ENCODE measurements at regions not wholly inside any gene's neighbourhood (a gene's known extent, or its start where the extent isn't known, plus 50 kb on each side); places are given as distances from the start of the nearest gene placed in this dataset.

GRCh38 chr2:58545300-58546280 lies 304.5 kb upstream of the FANCL start:
- H3K27me3 Mint-ChIP-seq = peaks cover 5% of the 10 kb centered on the region
- no peaks in the 10 kb centered on the region for H3K9me3 Mint-ChIP-seq

GRCh38 chr2:58543442-58543841 lies 302.3 kb upstream of the FANCL start:
- H3K4me1 Mint-ChIP-seq = no peaks in the 10 kb centered on the region
- no peaks in the 10 kb centered on the region for H3K9me3 Mint-ChIP-seq
- H3K27me3 Mint-ChIP-seq = peaks cover 2% of the 10 kb centered on the region
- H3K36me3 Mint-ChIP-seq (ENCODE audit: low read depth) = no peaks in the 10 kb centered on the region
- ATAC-seq (no peak), DNase-seq (no peak)
- no peak overlapping the region for H3K4me3 Mint-ChIP-seq
- no peak overlapping the region for H3K27ac Mint-ChIP-seq

More at GRCh38 chr2:58545300-58546280, 304.5 kb upstream of the FANCL start:
- H3K36me3 Mint-ChIP-seq (ENCODE audit: low read depth) = no peaks in the 10 kb centered on the region
- DNase-seq = no peak
- H3K27ac Mint-ChIP-seq = no peak overlapping the region
- ATAC-seq = no peak
- no peak overlapping the region for H3K4me3 Mint-ChIP-seq
- no peaks in the 10 kb centered on the region for H3K4me1 Mint-ChIP-seq

- Mint-ChIP-seq H3K36me3 (ENCODE audit: low read depth) (no peaks in the 10 kb centered on the region), H3K4me3 (no peak overlapping the region), H3K27me3 (no peaks in the 10 kb centered on the region), H3K4me1 (no peaks in the 10 kb centered on the region), H3K27ac (no peak overlapping the region), H3K9me3 (no peaks in the 10 kb centered on the region)
- DNase-seq (no peak), ATAC-seq (no peak)
Measured at GRCh38 chr2:58541511-58541910, 300.4 kb upstream of the FANCL start.

- Mint-ChIP-seq H3K36me3 (ENCODE audit: low read depth) (no peaks in the 10 kb centered on the region), H3K4me3 (no peak overlapping the region), H3K9me3 (no peaks in the 10 kb centered on the region), H3K4me1 (no peaks in the 10 kb centered on the region), H3K27ac (no peak overlapping the region), H3K27me3 (no peaks in the 10 kb centered on the region)
- ATAC-seq (no peak), DNase-seq (no peak)
Measured at GRCh38 chr2:58540681-58541080, 299.6 kb upstream of the FANCL start.

GRCh38 chr2:58539973-58540372 lies 298.8 kb upstream of the FANCL start:
- H3K4me3 Mint-ChIP-seq = no peak overlapping the region

GRCh38 chr2:58535990-58536389 lies 294.9 kb upstream of the FANCL start:
- no peak for ATAC-seq
- H3K27me3 Mint-ChIP-seq = peaks cover 4% of the 10 kb centered on the region
- no peak for DNase-seq
- H3K27ac Mint-ChIP-seq = no peak overlapping the region
- no peaks in the 10 kb centered on the region for H3K36me3 Mint-ChIP-seq (ENCODE audit: low read depth)
- H3K4me3 Mint-ChIP-seq = no peak overlapping the region
- no peaks in the 10 kb centered on the region for H3K4me1 Mint-ChIP-seq
- H3K9me3 Mint-ChIP-seq = no peaks in the 10 kb centered on the region

More at GRCh38 chr2:58539973-58540372, 298.8 kb upstream of the FANCL start:
- H3K9me3 Mint-ChIP-seq = no peaks in the 10 kb centered on the region
- no peaks in the 10 kb centered on the region for H3K4me1 Mint-ChIP-seq
- ATAC-seq = no peak
- H3K27me3 Mint-ChIP-seq = no peaks in the 10 kb centered on the region
- DNase-seq = no peak
- H3K36me3 Mint-ChIP-seq (ENCODE audit: low read depth) = no peaks in the 10 kb centered on the region
- H3K27ac Mint-ChIP-seq = no peak overlapping the region

- ATAC-seq = no peak
Measured at GRCh38 chr2:58535182-58535581, 294.1 kb upstream of the FANCL start.

GRCh38 chr2:58533376-58533775 lies 292.3 kb upstream of the FANCL start:
- peaks cover 4% of the 10 kb centered on the region for H3K27me3 Mint-ChIP-seq
- no peaks in the 10 kb centered on the region for H3K36me3 Mint-ChIP-seq (ENCODE audit: low read depth)
- H3K4me3 Mint-ChIP-seq = no peak overlapping the region
- no peaks in the 10 kb centered on the region for H3K4me1 Mint-ChIP-seq
- no peak overlapping the region for H3K27ac Mint-ChIP-seq
- no peak for DNase-seq
- ATAC-seq = no peak
- H3K9me3 Mint-ChIP-seq = no peaks in the 10 kb centered on the region

More at GRCh38 chr2:58535182-58535581, 294.1 kb upstream of the FANCL start:
- Mint-ChIP-seq H3K36me3 (ENCODE audit: low read depth) (no peaks in the 10 kb centered on the region), H3K27ac (no peak overlapping the region), H3K9me3 (no peaks in the 10 kb centered on the region), H3K4me1 (no peaks in the 10 kb centered on the region), H3K27me3 (peaks cover 4% of the 10 kb centered on the region), H3K4me3 (no peak overlapping the region)
- no peak for DNase-seq

GRCh38 chr2:58532641-58533040 lies 291.5 kb upstream of the FANCL start:
- no peaks in the 10 kb centered on the region for H3K9me3 Mint-ChIP-seq
- no peak overlapping the region for H3K4me3 Mint-ChIP-seq
- no peak overlapping the region for H3K27ac Mint-ChIP-seq
- H3K36me3 Mint-ChIP-seq (ENCODE audit: low read depth) = no peaks in the 10 kb centered on the region
- DNase-seq (no peak), ATAC-seq (no peak)
- H3K4me1 Mint-ChIP-seq = no peaks in the 10 kb centered on the region
- H3K27me3 Mint-ChIP-seq = peaks cover 4% of the 10 kb centered on the region

GRCh38 chr2:58527647-58528046 lies 286.5 kb upstream of the FANCL start:
- H3K4me3 Mint-ChIP-seq = no peak overlapping the region
- DNase-seq (no peak), ATAC-seq (no peak)
- H3K36me3 Mint-ChIP-seq (ENCODE audit: low read depth) = no peaks in the 10 kb centered on the region
- no peak overlapping the region for H3K27ac Mint-ChIP-seq
- no peaks in the 10 kb centered on the region for H3K9me3 Mint-ChIP-seq
- H3K4me1 Mint-ChIP-seq = no peaks in the 10 kb centered on the region
- H3K27me3 Mint-ChIP-seq = no peaks in the 10 kb centered on the region

- H3K9me3 Mint-ChIP-seq = no peaks in the 10 kb centered on the region
- H3K4me3 Mint-ChIP-seq = no peak overlapping the region
- DNase-seq (no peak), ATAC-seq (no peak)
- H3K27me3 Mint-ChIP-seq = no peaks in the 10 kb centered on the region
- H3K36me3 Mint-ChIP-seq (ENCODE audit: low read depth) = no peaks in the 10 kb centered on the region
- H3K4me1 Mint-ChIP-seq = no peaks in the 10 kb centered on the region
- H3K27ac Mint-ChIP-seq = no peak overlapping the region
Measured at GRCh38 chr2:58521803-58522554, 280.9 kb upstream of the FANCL start.

- no peaks in the 10 kb centered on the region for H3K27me3 Mint-ChIP-seq
- no peaks in the 10 kb centered on the region for H3K36me3 Mint-ChIP-seq (ENCODE audit: low read depth)
- ATAC-seq (no peak), DNase-seq (no peak)
- no peaks in the 10 kb centered on the region for H3K9me3 Mint-ChIP-seq
- H3K27ac Mint-ChIP-seq = no peak overlapping the region
- no peaks in the 10 kb centered on the region for H3K4me1 Mint-ChIP-seq
- no peak overlapping the region for H3K4me3 Mint-ChIP-seq
Measured at GRCh38 chr2:58520903-58521302, 279.8 kb upstream of the FANCL start.

- Mint-ChIP-seq H3K9me3 (no peaks in the 10 kb centered on the region), H3K4me1 (no peaks in the 10 kb centered on the region), H3K27ac (no peak overlapping the region), H3K36me3 (ENCODE audit: low read depth) (no peaks in the 10 kb centered on the region), H3K4me3 (no peak overlapping the region), H3K27me3 (no peaks in the 10 kb centered on the region)
- DNase-seq = no peak
- ATAC-seq = no peak
Measured at GRCh38 chr2:58517881-58518280, 276.8 kb upstream of the FANCL start.

GRCh38 chr2:58516695-58517094 lies 275.6 kb upstream of the FANCL start:
- no peak for ATAC-seq
- Mint-ChIP-seq H3K9me3 (no peaks in the 10 kb centered on the region), H3K27me3 (no peaks in the 10 kb centered on the region)

More at GRCh38 chr2:58516695-58517094, 275.6 kb upstream of the FANCL start:
- Mint-ChIP-seq H3K4me1 (no peaks in the 10 kb centered on the region), H3K4me3 (no peak overlapping the region), H3K36me3 (ENCODE audit: low read depth) (no peaks in the 10 kb centered on the region), H3K27ac (no peak overlapping the region)
- DNase-seq = no peak

Measured in activated naive CD8-positive, alpha-beta T cell treated with anti-CD3 and anti-CD28 coated beads, Interleukin-2, amount 50 U/mL, for 24 hours (primary cell).